Left ventricle myocardium superior (tissue), 1 donor: ENCODE measurements at regions not wholly inside any gene's neighbourhood (a gene's known extent, or its start where the extent isn't known, plus 50 kb on each side); places are given as distances from the start of the nearest gene placed in this dataset.

ENCODE experiments used
- ATAC-seq: fragments of 200-7000 bp; cut with Tn5 transposase; one replicate; pipeline ENCODE4 v1.9.1; 2020; ENCODE audit warnings: mild to moderate bottlenecking, moderate library complexity
- DNase-seq: peaks from one replicate; pipeline ENCODE4 v3.0.0-alpha.2; 2020
- intact Hi-C: fragments of 100-400 bp; cut with micrococcal nuclease; formaldehyde crosslinking; loops from one replicate; pipeline ENCODE4 v1.11.0; 2022
- donor health status: DM: no; HTN: yes; CAD: no; lungs with severe emphysema.

DNA sequence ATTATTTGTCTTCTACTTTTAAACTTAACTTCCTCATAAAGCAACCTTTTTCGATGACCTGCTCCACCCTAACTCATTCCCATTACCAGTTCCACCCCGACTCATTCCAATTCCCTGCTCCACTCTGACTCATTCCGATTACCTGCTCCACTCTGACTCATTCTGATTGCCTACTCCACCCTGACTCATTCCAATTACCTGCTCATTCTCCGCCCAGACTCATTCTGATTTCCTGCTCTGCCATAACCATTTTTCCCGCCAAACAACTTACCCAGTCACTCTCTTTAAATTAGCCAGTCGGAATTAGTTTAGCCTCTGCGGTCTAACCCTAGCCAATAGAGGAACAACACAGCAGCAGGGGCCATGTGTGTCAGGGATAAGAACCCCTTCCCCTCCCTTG lies 249.1 kb downstream of the DPY19L2 start:
- no peak for DNase-seq

DNA sequence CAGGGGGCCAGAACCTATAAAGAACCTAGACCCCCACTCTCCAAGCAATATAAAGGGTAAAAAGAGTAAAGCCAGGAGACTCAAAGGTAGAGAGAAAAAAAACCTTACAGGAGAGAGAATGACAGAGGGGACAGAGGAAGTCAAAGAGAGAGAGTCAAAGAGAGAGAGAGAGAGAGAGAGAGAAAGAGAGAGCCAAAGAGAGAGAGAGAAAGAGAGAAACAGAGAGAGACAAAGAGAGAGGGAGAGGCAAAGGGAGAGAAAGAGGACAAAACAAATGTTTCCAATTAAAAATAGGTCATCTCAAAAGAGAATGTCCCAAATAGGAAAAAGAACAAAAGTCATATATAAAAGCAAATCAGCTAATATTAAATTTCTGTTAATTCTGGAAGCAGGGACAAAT lies 251.5 kb downstream of the DPY19L2 start:
- ATAC-seq (no peak), DNase-seq (no peak)
- intact Hi-C loops, result no loop called here

More for the DNA sequence above, 249.1 kb downstream of the DPY19L2 start:
- intact Hi-C loops, result no loop called here
- no peak for ATAC-seq

DNA sequence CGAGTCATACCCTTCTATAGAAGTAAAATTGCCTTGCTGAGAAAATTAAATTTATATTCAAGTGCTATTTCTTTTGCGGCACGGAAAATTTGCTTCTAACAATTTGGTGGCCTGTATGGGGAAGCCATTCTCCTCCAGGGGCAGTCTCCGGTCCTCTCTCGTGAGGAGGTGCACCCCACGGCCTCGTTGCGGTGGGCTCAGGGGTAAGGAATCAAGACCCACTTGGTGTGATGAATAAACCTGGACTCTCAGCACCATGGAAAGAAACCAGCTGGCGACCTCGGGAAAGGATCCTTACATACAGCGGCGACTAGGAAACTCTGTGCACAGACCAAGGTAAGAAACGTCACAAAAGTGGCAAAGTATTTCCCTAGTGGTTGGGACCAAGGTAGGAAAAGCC lies 252.9 kb downstream of the DPY19L2 start:
- intact Hi-C loops, result no loop called here
- DNase-seq, result no peak
- no peak for ATAC-seq

DNA sequence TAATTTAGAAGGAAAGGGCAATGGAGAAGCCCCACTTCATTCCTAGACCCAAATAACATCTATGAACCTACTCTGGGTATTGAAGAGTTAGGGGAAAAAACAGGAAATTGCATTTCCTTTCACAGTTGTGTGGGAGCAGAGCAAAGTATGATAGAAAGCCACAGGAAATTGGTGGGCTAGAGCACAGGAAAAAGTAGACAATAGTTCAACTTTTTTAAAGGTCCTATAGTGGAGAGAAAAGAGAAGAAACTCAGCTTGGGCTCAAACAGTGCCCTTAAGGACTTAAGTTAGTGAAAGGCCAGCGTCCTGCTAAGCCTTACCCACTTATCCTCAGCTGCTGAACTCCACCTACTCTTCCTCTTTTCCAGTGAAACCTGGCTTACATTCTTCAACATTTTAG lies 258.1 kb downstream of the DPY19L2 start:
- no peak for ATAC-seq
- intact Hi-C loops, result no loop called here
- no peak for DNase-seq

DNA sequence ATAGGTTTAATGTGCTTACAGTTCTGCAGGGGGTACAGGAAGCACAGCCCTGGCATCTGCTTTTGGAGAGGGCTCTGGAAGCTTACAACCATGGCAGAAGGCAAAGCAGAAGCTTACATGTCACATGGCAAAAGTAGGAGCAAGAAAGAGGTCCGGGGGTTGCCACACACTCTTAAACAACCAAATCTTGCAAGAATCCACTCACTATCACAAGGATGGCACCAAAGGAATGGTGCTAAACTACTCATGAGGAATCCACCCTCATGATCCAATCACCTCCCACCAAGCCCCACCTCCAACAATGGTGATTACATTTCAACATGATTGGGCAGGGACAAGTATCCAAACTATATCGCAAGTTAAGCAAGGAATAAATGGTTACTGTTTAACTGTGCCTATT lies 255.8 kb upstream of the AVPR1A start:
- intact Hi-C loops, result no loop called here
- DNase-seq (no peak), ATAC-seq (no peak)

DNA sequence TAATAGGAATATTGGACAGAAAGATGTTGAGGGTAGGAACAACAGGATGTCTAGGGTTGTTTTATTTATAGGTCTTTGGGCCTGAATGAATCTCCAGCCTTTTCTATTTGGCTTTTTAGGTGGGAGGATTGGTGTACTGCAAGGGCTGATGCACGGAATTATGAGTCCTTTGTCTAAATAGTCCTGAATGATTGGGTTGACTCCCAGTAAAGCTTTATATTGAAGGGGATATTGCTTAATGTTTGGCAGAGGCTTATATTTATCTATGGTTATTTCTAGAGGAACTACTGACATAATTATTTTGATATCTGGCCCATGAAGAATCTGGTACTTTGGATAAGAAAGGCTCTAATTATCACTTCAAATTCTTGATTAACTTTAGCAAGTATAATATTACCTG lies 253.6 kb upstream of the AVPR1A start:
- intact Hi-C loops, result no loop called here
- DNase-seq (no peak), ATAC-seq (no peak)

DNA sequence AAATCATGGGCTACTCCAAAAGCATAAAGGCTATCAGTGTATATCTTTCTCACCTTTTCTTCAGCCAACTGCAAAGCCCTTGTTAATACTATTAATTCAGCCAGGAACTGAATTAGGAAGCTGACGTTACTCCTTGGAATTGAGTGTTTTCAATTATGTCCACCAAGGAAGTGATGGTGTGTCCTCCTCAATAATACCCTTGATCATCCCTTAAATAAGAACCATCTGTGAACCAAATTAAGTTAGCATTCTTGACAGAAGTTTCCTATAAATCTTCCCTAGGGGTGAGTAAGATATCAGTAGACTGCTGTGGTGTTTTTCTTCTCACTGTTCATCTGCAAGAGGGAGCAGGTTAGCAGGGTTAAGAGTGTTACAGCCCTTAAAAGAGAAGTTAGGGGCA lies 252.3 kb upstream of the AVPR1A start:
- intact Hi-C loops, result no loop called here
- ATAC-seq, result no peak
- no peak for DNase-seq

- no peak for ATAC-seq
Measured at GRCh38 chr12:63400718-63401117, 249.7 kb upstream of the AVPR1A start.

GRCh38 chr12:63400318-63400717 lies 249.3 kb upstream of the AVPR1A start:
- ATAC-seq, result no peak
- intact Hi-C loops, result no loop called here
- no peak for DNase-seq

More at GRCh38 chr12:63400718-63401117, 249.7 kb upstream of the AVPR1A start:
- intact Hi-C loops, result no loop called here
- DNase-seq, result no peak

DNA sequence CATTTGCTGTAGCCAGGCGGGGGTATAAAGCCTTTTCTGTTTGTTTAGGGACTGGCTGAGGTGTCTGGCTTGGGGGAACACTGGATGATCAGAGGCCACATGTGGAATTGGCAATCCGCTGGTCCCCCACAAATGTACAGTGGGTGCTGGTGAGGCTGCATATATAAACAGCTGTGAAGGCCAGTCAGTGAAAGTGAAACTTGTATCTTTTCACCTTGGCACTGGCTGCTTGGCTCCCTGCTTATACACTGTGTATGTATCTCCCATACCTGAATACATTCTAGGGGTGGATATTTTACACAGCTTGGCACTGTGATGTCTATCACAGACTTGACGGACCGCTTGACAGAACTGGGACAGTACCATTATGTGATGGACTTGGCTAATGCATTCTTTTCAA lies 246.8 kb upstream of the AVPR1A start:
- ATAC-seq, result no peak
- intact Hi-C loops, result no loop called here

GRCh38 chr12:63396135-63396534 lies 245.1 kb upstream of the AVPR1A start:
- no peak for DNase-seq
- intact Hi-C loops, result no loop called here
- ATAC-seq, result no peak

More for the DNA sequence above, 246.8 kb upstream of the AVPR1A start:
- no peak for DNase-seq

GRCh38 chr12:63394983-63395382 lies 244.0 kb upstream of the AVPR1A start:
- no peak for ATAC-seq
- intact Hi-C loops, result no loop called here
- DNase-seq, result no peak

DNA sequence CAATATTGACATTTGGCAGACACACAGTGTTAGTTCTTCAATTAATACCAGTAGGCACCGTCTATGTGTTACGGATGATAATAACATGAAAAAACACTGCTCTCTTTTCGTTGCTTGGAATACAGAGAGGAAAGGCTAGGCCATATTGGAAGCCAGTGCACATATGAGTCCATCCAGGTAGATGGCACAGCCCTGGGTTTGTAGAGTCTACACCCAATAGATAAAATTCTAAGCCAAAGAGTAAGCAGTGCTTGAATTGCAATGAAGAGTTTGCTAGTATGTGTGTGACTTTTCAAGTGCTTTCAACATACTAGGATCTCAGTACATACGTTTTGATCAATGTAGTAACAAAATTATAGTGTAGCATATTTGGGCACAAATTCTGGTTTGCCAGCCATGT lies 243.3 kb upstream of the AVPR1A start:
- ATAC-seq (no peak), DNase-seq (no peak)
- intact Hi-C loops, result no loop called here

GRCh38 chr12:63389211-63389610 lies 238.2 kb upstream of the AVPR1A start:
- DNase-seq (no peak), ATAC-seq (no peak)
- intact Hi-C loops, result no loop called here

GRCh38 chr12:63387771-63388170 lies 236.8 kb upstream of the AVPR1A start:
- intact Hi-C loops, result no loop called here
- ATAC-seq (no peak), DNase-seq (no peak)

- intact Hi-C loops, result no loop called here
- ATAC-seq, result no peak
Measured at GRCh38 chr12:63382930-63383329, 231.9 kb upstream of the AVPR1A start.

GRCh38 chr12:63362791-63363190 lies 211.8 kb upstream of the AVPR1A start:
- ATAC-seq, result no peak
- no peak for DNase-seq
- intact Hi-C loops, result no loop called here

More at GRCh38 chr12:63382930-63383329, 231.9 kb upstream of the AVPR1A start:
- no peak for DNase-seq

GRCh38 chr12:63362166-63362565 lies 211.2 kb upstream of the AVPR1A start:
- no peak for DNase-seq
- no peak for ATAC-seq
- intact Hi-C loops, result no loop called here

DNA sequence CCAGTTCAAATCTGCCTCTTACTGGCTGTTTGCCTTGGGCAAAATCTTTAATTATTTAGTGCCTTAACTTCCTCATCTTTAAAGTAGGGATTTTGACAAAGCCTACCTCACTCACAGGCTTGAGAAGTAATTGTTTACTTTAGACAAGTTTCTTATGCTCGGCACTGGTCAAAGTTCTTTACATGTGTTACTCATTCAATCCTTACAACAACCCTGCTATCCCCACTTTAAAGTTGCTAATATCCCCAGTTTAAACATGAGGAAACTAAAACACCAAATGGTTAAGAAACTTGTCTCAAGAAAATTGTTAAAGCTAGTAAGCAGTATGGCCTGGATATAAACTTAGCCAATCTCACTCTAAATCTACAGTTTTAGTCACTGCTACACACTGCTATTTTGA lies 204.0 kb upstream of the AVPR1A start:
- intact Hi-C loops, result no loop called here
- no peak for ATAC-seq
- no peak for DNase-seq

DNA sequence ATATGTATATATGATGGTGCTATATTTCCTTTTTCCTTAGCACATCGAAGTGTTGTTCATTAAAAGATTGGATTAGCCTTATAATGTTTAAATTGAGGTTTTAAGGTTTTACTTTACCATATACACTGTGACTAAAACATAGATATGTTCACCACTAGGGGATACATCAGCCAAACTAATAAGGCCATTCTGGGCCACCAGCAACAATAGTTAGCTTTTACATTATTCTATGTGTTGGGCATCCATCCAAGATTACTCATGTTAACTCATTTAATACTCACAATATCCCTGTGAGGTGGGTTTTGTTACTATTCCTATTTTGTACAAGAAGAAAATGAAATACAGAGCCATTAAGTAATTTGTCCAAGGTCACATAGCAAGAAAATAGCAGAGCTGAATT lies 202.6 kb upstream of the AVPR1A start:
- ATAC-seq, result no peak
- intact Hi-C loops, result no loop called here

DNA sequence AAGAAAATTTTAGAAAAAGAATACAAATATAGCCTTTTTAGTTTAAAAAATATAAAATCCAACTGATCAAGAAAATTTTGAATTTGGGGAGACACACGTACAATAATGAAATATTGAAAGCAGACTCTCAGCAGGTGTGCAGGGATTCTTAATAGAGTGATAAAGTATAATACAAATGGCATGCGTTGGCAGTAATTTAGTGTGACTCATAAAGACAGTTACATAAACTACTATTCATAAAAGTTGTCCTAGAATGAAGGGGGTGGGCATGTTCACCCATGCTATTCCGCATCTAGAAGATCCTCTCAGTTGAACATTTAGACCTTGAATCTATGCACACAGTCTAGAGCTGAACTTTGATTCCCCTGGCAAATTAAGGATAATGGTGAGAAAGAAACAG lies 200.4 kb upstream of the AVPR1A start:
- intact Hi-C loops, result no loop called here
- ATAC-seq, result no peak
- DNase-seq, result no peak

More for the DNA sequence above, 202.6 kb upstream of the AVPR1A start:
- no peak for DNase-seq

GRCh38 chr12:63348556-63348955 lies 197.6 kb upstream of the AVPR1A start:
- intact Hi-C loops, result no loop called here
- ATAC-seq (no peak), DNase-seq (no peak)
